Mucosa of descending colon (tissue), 3 donors: ENCODE measurements at regions not wholly inside any gene's neighbourhood (a gene's known extent, or its start where the extent isn't known, plus 50 kb on each side); places are given as distances from the start of the nearest gene placed in this dataset.

ENCODE experiments used
- ATAC-seq: fragments of 200-7000 bp; cut with Tn5 transposase; one replicate; pipeline ENCODE4 v1.9.1; 2020; ENCODE audit warnings: mild to moderate bottlenecking, moderate library complexity
- DNase-seq, 3 donors: peaks; one replicate each; pipeline ENCODE4 v3.0.0-alpha.2; 2020
- H3K36me3 ChIP-seq: fragments of 200-600 bp; one replicate; pipeline ENCODE4 v1.8.0; 2021; ENCODE audit warnings: low read depth, mild to moderate bottlenecking
- H3K4me1 ChIP-seq: fragments of 200-600 bp; one replicate; pipeline ENCODE4 v1.8.0; 2021; ENCODE audit warnings: low read depth, mild to moderate bottlenecking
- H3K4me3 ChIP-seq: fragments of 200-600 bp; one replicate; pipeline ENCODE4 v1.8.0; 2021; ENCODE audit warnings: mild to moderate bottlenecking
- H3K9me3 ChIP-seq: fragments of 200-600 bp; one replicate; pipeline ENCODE4 v1.8.0; 2021; ENCODE audit warnings: mild to moderate bottlenecking
- intact Hi-C, 2 donors: fragments of 100-400 bp; cut with DNase I in 1 of 2; cut with micrococcal nuclease in 1 of 2; formaldehyde crosslinking; loops; one replicate each; pipeline versions ENCODE4 v1.11.0 to v1.11.1; 2022; cut with DNase I, micrococcal nuclease
- TF ChIP-seq, protein P1 (sequence below): fragments of 200-600 bp; IDR thresholded peaks from one replicate; pipeline ENCODE4 v1.8.0; 2022; ENCODE audit warnings: antibody characterized with exemption, mild to moderate bottlenecking
- donor health status: DM: no; HTN: no; CAD: no; lungs with moderate emphysema.
- donor health status: DM: no; HTN: no; CAD: no.
- donor health status: DM: no; HTN: yes; CAD: no.

DNA sequence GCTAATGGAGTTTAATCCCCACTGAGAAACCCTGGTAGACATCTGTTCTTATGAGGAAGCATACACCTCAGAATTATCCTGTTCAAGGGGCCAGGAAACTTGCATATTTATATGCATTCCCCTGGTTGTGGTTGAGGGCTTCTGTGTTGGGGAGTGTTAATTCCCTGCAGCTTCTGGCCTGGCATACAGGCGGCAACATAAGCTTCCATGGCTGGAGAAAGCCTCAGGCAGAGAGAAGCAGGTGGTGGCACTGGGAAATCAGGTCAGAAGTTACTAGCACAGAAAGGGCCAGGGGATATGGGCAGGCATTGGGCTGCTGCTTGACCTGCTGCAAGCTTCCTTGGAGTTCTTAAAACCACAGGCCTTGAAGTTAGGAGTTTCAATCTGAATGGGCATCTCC lies 166.1 kb upstream of the SEMA6A start:
- intact Hi-C loops, result no loop called here
- DNase-seq, result no peak
- H3K4me3 ChIP-seq, result no peak overlapping the region
- H3K4me1 ChIP-seq, result no peaks in the 10 kb centered on the region
- H3K9me3 ChIP-seq, result no peaks in the 10 kb centered on the region
- TF ChIP-seq, protein P1, sequence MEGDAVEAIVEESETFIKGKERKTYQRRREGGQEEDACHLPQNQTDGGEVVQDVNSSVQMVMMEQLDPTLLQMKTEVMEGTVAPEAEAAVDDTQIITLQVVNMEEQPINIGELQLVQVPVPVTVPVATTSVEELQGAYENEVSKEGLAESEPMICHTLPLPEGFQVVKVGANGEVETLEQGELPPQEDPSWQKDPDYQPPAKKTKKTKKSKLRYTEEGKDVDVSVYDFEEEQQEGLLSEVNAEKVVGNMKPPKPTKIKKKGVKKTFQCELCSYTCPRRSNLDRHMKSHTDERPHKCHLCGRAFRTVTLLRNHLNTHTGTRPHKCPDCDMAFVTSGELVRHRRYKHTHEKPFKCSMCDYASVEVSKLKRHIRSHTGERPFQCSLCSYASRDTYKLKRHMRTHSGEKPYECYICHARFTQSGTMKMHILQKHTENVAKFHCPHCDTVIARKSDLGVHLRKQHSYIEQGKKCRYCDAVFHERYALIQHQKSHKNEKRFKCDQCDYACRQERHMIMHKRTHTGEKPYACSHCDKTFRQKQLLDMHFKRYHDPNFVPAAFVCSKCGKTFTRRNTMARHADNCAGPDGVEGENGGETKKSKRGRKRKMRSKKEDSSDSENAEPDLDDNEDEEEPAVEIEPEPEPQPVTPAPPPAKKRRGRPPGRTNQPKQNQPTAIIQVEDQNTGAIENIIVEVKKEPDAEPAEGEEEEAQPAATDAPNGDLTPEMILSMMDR, result no peak
- ATAC-seq, result no peak
- no peaks in the 10 kb centered on the region for H3K36me3 ChIP-seq

DNA sequence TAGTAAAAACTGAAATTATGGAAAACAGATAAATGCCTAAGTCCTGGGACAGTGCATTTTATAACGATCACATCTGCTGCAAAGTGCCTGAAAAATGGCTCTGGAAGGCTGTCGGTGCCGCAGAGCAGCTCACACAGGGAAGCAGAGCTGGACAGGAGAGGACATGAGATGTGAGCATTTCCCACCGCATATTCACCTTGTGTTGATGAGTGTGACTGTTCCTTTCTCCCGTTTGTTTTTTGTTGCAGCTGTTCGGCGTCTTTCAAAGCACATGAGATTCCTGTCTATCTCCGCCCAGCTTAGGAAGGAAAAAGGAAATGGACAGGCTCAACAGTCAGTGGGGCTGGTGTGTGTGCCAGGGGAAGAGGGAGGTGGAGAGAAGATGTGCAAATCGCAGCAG lies 164.9 kb upstream of the SEMA6A start:
- ATAC-seq, result no peak

DNA sequence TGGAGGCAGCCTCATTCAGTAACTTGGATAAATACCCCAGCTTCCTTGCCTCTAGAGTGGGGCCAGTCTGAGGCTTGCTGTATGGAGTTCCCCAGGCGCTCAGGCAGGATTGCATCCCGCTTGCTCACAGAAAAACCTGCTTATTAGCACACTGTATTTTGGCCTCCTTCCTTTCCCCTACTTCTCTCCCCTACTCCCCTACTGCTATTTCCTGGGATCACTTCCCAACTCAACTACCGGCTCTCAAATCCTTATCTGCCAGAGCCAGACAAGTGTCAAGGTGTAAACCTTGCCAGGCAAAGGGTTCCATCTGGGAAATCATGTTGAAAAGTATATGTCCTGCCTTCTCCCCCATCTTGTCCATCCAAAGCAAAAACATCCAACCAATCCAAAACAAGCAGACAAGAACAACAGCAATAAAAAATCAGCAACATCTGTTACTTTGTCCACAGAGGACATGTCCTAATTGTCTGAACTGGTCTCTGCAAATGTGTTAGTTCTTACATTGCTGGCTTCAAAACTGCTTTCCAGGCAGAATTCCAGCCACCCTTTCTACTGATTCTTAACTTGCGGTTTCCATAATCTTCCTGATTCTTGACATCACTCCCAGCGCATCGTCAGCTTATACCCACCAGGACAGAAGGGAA lies 164.1 kb upstream of the SEMA6A start:
- intact Hi-C loops, result no loop called here

More for the DNA sequence above, 164.9 kb upstream of the SEMA6A start:
- Histone ChIP-seq H3K4me3 (no peak overlapping the region), H3K4me1 (no peaks in the 10 kb centered on the region), H3K9me3 (no peaks in the 10 kb centered on the region), H3K36me3 (no peaks in the 10 kb centered on the region)
- DNase-seq, result no peak
- intact Hi-C loops, result no loop called here
- TF ChIP-seq, protein P1, result no peak

DNA sequence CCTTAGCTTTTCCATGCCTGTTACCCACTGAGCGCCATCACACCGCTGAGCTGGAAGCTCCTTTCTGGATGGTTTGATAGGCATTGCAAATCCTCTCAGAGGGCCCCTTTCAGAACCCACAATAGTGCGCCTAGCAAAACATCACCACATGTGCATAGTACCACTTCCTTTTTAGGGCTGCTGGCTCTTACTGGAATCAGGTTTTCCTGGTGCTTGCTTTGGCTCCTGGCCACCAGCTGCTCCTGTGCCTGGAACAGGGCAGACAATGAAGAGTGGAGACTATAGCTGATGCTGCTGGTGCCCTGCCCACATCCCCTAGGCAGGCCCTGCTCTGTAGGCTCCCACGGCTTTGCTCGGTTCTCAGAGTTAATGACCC lies 163.6 kb upstream of the SEMA6A start:
- intact Hi-C loops, result no loop called here
- Histone ChIP-seq H3K9me3 (no peaks in the 10 kb centered on the region), H3K36me3 (no peaks in the 10 kb centered on the region), H3K4me1 (no peaks in the 10 kb centered on the region), H3K4me3 (no peak overlapping the region)
- ATAC-seq, result no peak
- TF ChIP-seq, protein P1, result no peak
- no peak for DNase-seq

More for the DNA sequence above, 164.1 kb upstream of the SEMA6A start:
- DNase-seq (no peak), ATAC-seq (no peak)
- TF ChIP-seq, protein P1, result no peak
- H3K36me3 ChIP-seq, result no peaks in the 10 kb centered on the region
- no peaks in the 10 kb centered on the region for H3K4me1 ChIP-seq
- H3K4me3 ChIP-seq, result no peak overlapping the region
- H3K9me3 ChIP-seq, result no peaks in the 10 kb centered on the region

DNA sequence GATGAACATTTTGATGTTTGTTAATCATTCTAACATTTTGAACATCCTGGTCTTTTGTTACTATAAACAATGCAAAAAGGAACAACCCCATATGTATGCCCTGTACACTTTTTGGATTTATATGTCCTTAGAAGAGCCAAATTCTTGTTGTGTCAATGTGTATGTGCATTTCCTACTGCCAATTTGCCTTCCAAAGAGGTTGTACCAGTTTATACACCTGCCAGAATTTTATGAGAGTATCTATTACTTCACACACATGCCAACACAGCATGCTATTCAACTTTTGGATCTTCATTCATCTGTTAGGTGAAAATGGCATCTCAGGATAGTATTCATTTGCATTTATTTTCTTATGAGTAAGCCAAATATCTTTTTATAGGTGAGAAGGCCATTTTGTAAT lies 162.0 kb upstream of the SEMA6A start:
- H3K36me3 ChIP-seq, result no peaks in the 10 kb centered on the region
- TF ChIP-seq, protein P1, result no peak
- no peaks in the 10 kb centered on the region for H3K4me1 ChIP-seq
- no peaks in the 10 kb centered on the region for H3K9me3 ChIP-seq
- intact Hi-C loops, result no loop called here
- ATAC-seq, result no peak
- H3K4me3 ChIP-seq, result no peak overlapping the region
- DNase-seq, result no peak
